ENCODE measurements at regions not wholly inside any gene's neighbourhood (a gene's known extent, or its start where the extent isn't known, plus 50 kb on each side); places are given as distances from the start of the nearest gene placed in this dataset.
A peak's percentile ranks its signal among the peaks of the same experiment; 100 is the strongest.
"Not testable (repeated sequence)": the region's sequence is repeated elsewhere in the genome, so short reads cannot be mapped to it uniquely, and the experiment has no call there.

DNA sequence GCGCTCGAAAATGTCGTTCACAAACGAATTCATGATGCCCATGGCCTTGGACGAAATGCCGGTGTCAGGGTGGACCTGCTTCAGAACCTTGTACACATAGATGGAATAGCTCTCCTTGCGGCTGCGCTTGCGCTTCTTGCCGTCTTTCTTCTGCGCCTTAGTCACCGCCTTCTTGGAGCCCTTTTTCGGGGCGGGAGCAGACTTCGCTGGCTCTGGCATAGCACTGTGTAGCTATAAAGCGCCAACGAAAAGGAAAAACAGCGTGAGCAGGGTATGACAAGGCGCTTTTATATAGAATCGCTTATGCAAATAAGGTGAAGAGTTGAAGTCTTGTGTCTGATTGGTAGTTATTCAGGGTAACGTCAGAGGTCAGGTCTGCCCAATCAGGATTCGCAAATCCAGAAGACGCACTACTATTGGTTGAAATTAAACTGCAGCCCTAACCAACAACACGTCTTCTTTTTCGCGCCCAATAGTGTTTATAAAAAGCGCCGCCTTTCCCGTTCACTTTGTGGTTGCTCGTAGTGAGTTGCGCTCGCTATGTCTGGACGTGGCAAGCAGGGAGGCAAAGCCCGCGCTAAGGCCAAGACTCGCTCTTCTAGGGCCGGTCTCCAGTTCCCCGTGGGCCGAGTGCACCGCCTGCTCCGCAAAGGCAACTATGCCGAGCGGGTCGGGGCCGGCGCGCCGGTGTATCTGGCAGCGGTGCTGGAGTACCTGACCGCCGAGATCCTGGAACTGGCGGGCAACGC lies 114.8 kb upstream of the PRSS16 start:
- peak; percentile 93 to 100 (median 99) for DNase-seq (ENCODE audit: low read depth in 2 of 3, low spot score in 2 of 3)

DNA sequence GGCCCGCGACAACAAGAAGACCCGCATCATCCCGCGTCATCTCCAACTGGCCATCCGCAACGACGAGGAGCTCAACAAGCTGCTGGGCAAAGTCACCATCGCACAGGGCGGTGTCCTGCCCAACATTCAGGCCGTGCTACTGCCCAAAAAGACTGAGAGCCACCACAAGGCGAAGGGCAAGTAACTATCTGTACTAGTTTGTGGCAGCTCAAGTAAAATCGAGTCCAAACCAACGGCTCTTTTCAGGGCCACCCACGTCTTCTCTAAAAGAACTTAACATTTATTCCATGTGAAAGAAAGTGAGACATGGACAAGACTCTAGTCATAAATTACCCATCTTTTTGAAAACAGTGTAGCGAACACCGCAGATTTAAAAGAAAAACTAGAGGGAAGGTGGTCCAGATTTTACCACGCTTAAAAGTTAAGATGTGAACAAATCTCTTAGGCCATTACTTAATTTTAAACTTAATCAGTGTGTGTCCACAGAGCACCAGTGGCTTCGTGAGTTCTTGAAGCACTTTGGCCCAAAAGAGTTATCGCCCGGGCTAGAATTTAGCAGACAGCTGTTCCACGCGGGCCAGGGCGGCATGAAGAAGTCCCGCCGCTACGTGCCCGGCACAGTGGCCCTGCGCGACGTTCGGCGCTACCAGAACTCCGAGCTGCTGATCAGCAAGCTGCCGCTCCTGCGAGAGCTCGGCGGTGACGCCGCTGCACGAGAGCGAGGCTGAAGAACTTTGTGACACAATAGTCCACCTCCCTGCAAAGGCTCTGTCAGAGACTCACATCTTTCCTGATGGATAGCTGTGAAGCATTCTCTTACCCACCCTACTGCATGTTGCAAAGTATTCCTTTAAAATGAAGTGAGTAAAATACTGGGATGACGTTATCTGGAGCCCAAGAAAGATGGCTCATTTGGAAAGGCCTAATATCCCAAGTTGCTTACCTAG lies 113.9 kb upstream of the PRSS16 start:
- DNase-seq (ENCODE audit: low read depth in 2 of 3, low spot score in 2 of 3) = peak in 2 of 3 donors; percentile 67 to 77

DNA sequence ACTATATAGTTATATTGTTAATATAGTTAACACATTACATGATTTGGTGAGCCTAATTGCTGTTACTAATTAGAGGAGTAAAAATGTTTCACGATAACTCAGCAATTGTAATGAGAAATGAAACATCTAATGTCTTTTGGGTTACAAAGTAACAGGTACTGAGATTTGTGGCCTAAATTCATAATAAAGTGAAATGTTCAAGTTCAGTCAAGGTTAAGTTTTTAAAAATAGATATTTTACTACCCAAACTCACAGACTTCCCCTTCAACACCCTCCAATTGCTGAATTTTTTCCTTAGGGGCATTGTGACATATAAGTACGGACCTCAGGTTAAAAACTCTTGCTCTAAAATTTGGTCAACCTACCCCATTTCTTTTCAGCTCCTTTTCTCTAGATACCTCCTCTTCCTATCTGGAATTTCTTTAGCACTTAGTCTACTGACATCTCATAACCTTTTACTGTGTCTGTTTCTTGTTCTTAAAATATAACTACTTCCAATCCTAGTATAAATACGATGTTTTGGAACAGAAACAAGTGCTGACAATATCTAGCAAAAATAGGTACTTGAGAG lies 112.3 kb upstream of the PRSS16 start:
- no peak for DNase-seq (ENCODE audit: low read depth in 2 of 3, low spot score in 2 of 3)

DNA sequence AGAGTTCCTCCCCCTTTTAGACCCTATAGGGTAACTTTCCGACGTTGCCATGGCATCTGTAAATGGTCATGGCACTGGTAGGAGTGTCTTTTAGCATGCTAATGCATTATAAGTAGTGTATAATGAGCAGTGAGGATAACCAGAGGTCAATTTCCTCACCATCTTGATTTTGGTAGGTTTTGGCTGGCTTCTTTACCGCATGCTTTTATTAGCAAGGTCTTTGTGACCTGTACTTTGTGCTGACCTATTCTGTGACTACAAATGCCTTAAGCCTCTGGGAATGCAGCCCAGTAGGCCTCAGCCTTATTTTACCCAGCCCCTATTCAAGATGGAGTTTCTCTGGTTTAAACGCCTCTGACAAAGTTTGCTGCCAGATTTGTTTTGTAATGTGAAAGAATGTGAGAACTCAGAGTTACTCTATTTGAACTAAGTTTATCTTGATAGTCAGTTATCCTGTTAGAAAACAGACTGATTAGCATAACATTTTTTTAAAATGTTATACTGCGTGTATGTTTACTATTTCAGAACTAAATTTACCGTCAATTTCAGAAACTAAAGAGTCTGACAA lies 111.3 kb upstream of the PRSS16 start:
- no peak for DNase-seq (ENCODE audit: low read depth in 2 of 3, low spot score in 2 of 3)

DNA sequence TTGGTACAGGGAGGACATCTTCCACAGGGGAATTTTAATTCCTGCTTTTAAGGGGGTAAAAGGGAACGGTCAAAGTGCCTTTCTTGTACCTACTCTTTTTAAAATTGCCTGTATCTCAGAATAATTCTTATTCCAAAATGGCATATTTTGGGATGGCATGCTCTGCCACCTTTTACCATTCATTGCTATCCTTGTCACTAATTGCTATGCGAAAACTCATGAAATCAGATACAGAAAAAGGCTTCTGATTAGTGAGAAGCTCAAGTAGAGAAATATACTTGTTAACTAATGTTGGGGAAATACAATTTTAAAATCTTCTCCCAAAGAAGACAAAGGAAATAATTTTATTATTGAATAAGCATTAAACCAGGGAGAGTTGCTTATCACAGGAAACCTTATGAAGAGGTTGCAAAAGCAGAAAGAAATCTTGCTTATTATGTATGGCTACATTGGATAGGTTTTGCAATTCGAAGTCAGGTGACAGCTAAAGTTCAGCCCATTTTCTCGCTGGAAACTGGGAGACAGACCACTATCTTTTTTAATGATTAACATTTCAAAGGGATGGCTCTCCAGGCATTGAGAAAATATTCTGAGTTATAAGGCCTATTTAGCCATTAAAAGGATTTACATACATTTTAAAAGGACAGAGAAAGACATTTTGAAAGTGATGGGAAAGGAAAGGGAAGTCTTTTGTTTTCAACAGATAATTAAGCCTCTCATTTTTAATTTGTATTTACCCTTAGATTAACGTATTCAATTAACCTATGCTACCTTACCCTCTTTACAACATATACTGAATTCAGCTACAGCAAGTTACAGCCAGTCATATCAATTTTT lies 110.3 kb upstream of the PRSS16 start:
- no peak for DNase-seq (ENCODE audit: low read depth in 2 of 3, low spot score in 2 of 3)

DNA sequence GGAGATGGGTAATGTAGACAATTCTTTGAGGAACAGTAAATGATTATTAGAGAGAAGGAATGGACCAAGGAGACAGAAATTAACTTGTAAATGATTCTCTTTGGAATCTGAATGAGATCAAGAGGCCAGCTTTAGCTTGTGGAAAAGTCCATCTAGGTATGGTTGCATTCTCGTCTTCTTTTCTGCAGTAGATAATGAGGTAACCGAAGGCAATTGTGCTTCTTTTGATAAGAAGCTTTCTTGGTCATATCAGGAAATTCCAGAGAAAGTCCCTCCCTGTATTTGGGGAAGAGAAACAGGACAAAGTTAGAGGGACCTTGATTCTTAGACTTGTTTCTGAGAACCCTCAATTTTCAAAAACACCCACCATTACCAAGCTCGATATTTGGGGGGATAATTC lies 109.1 kb upstream of the PRSS16 start:
- no peak for DNase-seq (ENCODE audit: low read depth in 2 of 3, low spot score in 2 of 3)

DNA sequence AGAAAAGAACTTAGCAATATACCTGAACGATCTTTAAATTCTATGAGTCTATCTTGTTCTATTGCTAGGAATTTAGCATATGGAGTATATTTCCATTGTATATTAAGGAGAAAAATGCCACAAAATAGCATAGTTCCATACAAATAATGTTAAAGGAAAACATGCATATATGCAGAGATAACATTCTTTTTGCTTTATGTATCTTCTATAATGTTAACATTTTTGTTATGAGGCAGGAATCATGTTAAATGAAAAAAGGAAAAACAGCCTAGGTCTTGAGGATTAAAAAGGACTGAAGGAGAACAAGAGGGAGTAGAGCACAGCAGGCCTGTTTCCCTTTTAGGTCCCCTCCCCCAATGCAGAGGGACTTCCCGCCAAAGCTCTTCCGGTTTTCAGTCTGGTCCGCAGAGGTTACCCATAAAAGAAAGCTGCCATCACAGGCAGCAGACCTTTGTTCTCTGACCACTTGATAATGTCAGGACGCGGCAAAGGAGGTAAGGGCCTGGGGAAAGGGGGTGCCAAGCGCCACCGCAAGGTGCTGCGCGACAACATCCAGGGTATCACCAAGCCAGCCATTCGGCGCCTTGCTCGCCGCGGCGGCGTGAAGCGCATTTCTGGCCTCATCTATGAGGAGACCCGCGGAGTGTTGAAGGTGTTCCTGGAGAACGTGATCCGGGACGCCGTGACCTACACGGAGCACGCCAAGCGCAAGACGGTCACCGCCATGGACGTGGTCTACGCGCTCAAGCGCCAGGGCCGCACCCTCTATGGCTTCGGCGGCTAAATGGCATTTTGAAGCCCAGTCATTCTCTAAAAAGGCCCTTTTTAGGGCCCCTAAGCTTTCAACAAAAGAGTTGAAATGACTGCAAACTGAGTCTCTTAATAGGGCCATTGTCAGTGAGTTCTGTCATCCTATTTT lies 108.4 kb upstream of the PRSS16 start:
- peak; percentile 58 to 67 (median 65) for DNase-seq (ENCODE audit: low read depth in 2 of 3, low spot score in 2 of 3)

DNA sequence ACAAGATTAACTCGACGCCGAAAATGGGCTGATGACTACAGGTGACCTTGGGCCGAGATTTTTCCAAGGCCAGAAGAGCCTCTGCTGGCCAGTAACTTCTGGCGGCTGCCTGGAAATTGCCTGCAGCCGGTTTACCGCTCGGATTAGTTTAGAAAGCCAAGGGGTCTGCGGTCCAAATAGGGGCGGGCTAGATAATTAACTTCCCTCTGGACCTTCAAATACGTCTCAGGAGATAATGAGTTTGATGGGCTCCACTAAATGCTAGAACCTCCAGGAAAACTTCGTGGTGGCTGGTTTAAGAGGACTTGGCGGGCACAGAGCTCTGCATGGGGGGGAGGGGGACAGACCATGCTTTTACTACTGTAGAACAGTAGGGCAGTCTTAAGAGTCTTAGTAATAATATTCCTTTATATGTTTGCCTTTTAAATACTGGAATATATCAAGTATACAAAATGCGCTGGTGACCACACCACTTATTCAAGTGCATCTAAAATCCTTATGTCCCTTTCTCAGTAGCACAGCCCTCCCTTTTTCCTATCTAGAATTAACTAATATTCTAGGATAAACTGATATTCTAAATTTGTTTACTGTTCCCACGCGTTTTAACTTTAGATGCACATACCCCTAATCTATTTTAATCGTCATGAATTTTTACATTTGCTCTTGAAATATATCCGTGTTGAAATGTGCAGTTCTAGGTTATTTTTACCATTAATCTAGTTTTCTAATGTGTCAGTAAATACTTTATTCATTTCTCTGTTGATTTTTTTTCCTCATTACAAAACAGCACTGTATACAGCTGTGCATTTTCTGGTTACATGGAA lies 107.5 kb upstream of the PRSS16 start:
- DNase-seq (ENCODE audit: low read depth in 2 of 3, low spot score in 2 of 3) = no peak

DNA sequence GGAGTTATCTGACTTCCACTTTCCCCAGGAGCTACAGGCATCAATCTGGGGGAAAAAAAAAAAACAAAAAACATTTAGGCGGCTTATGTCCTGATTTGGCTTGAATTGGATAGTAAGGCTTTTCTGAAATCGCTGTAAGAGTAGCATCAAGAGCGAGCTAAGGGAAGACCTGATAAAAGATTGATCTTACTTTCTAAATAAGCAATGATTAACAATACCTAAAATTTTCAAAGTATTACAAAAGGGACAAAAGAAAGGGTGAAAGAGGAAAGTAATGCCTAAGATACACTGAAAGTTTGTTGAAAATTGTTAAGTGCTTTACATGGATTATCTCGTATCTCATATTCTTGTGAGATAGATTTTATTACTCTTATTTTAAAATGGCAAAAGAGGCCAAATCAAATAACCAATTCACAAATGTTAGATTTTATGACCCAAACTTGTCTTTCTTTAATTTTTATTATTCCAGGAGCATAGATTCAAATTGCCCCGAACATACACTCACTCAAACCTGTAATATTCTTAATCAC lies 106.4 kb upstream of the PRSS16 start:
- no peak for DNase-seq (ENCODE audit: low read depth in 2 of 3, low spot score in 2 of 3)

DNA sequence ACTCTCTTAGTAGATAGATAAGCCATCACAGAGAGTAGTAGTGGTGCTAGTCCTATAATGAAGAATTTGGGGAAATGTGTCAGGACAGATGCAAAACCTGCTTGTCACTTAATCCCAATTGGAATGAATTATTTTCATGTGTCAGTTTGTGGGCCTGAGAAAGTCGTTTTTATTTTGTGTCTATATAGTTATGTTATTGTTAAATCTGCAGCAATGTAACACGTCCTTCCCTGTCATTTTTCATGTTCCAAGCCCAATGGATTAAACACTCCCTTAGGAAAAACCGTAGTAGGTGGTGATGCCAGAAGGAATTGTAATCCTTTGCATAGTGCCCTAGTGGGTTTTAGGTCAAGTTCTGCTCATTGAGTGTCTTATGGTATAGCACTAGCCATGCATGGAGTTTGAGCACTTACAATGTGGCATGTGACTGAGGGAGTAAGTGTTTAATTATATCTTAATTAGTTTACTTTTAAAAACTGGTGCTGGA lies 105.9 kb upstream of the PRSS16 start:
- DNase-seq (ENCODE audit: low read depth in 2 of 3, low spot score in 2 of 3) = no peak

DNA sequence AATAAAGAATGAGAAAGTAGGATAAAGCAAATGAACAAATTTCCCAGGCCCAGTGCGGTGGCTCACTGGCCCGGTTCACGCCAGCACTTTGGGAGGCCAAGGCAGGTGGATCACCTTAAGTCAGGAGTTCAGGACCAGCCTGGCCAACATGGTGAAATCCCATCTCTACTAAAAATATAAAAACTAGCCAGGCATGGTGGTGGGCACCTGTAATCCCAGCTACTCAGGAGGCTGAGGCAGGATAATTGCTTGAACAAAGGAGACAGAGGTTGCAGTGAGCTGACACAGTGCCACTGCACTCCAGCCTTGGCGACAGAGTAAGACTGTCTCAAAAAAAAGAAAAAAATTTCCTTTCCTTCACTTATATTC lies 104.5 kb upstream of the PRSS16 start:
- not testable (repeated sequence) for DNase-seq (ENCODE audit: low read depth in 2 of 3, low spot score in 2 of 3)

DNA sequence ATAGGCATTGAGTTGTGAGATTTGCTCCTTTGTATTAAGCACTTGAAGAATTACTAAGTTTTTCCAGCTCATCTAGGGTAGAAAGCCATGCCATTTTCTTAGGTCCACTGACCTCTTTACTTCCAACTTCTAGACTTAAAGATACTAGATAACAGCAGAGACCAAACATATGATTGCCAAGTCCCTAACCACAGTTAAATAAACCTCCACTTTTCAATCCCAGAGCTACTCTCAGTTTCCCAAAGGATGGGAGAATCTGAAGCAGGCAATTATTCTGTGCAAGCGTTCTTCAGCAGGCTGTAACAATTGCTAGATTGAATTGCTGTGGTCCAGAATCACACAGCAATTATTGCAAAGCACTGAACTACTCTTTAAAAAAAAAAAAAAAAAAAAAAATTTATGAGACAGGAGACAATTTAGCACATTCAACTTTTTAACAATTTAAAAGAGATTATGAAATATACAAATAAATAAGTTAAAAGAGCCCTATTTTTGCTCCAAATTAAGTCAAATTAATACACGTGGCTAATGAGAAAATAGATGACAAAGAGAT lies 104.0 kb upstream of the PRSS16 start:
- DNase-seq (ENCODE audit: low read depth in 2 of 3, low spot score in 2 of 3) = no peak

DNA sequence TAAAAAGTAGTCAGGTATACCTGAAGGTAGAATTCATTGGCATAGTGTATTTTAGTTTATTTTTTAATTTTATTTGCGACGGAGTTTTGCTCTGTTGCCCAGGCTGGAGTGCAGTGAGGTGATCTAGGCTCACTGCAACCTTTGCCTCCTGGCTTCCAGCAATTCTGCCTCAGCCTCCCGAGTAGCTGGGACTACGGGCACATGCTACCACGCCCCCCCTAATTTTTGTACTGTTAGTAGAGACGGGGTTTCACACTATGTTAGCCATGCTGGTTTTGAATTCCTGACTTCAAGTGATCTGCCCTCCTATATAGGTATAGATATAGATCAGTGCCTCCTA lies 102.8 kb upstream of the PRSS16 start:
- no peak for DNase-seq (ENCODE audit: low read depth in 2 of 3, low spot score in 2 of 3)

DNA sequence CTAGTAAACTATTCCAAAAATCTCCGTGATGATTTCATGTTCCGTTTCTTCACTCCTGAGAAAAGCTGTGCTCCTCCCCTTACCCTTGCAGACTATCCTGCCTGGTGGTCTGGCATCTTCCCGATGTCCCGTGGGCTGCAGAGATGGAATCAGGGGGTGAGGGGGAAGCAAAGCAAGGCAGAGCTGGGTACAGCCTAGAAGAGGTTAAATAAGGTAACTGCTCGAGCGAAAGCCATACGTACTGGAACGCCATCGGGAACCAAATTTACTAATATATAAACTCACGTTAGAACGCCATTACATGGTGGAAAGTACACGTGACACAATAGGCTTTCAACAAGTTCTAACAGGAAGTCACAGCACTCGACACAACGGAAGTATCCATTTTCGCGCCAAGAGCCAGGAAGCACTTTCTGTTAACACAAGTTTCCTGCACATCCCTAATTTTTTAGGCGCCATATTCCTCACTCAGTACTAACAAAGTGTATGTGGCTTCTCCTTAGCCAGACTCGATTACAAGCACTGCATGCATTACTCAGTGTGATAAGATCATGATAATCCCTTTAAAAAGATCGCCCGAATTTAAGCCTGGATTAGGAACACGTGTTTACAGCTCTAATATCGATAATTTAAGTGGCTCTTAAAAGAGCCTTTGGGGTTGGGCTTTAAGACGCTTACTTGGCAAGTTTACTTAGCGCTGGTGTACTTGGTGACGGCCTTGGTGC lies 101.6 kb upstream of the PRSS16 start:
- DNase-seq (ENCODE audit: low read depth in 2 of 3, low spot score in 2 of 3) = peak; percentile 57 to 88 (median 72)

DNA sequence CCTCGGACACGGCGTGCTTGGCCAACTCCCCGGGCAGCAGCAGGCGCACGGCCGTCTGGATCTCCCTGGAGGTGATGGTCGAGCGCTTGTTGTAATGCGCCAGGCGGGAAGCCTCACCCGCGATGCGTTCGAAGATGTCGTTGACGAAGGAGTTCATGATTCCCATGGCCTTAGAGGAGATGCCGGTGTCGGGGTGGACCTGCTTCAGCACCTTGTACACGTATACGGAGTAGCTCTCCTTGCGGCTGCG lies 101.1 kb upstream of the PRSS16 start:
- not testable (repeated sequence) for DNase-seq (ENCODE audit: low read depth in 2 of 3, low spot score in 2 of 3)

DNA sequence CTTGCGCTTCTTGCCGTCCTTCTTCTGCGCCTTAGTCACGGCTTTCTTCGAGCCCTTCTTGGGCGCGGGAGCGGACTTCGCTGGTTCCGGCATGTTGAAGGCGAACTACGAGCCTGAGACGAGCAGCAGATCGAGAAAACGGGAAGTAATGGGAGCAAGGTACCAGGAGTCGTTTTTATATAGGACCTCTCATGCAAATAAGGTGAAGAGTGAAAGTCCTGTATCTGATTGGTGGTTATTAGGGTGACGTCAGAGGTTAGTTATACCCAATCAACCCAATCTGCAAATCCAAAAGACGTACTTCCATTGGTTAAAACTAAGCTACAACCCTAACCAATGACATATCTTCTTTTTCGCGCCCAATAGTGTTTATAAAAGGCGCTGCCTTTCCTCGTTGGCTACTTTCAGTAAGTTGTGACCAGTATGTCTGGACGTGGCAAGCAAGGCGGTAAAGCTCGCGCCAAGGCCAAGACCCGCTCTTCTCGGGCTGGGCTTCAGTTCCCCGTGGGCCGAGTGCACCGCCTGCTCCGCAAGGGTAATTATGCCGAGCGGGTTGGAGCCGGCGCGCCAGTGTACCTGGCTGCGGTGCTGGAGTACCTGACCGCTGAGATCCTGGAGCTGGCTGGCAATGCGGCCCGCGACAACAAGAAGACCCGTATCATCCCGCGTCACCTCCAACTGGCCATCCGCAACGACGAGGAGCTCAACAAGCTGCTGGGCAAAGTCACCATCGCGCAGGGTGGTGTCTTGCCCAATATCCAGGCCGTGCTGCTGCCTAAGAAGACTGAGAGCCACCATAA lies 100.6 kb upstream of the PRSS16 start:
- DNase-seq (ENCODE audit: low read depth in 2 of 3, low spot score in 2 of 3) = peak; percentile 88 to 99 (median 98)

DNA sequence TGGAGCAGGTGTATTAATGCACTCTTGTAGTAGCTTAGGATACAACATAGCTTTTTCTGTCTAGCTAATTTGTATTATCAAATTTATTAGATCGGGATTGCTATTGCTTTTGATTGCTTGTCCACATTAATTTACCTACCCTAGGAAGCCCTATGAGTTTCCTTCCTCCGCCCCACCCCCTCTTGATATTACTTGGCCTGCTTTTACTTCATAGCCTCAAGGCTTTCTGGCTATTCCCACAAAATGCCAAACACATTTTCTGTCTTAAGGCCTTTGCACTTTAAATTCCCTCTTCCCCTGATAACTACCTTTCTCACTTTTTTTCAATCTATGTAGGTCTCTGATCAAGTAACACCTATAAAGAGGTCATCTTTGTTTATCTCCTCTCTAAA lies 99.1 kb upstream of the PRSS16 start:
- DNase-seq (ENCODE audit: low read depth in 2 of 3, low spot score in 2 of 3) = no peak
